Stomach (tissue), 4 donors: ENCODE measurements at regions not wholly inside any gene's neighbourhood (a gene's known extent, or its start where the extent isn't known, plus 50 kb on each side); places are given as distances from the start of the nearest gene placed in this dataset.

ENCODE experiments used
- EP300 ChIP-seq: sonication (generic); formaldehyde crosslinking; IDR thresholded peaks from one replicate; pipeline ENCODE4 v1.6.1; 2017; ENCODE audit warnings: antibody characterized with exemption
- POLR2A ChIP-seq, 4 donors: fragments of 450-650 bp; IDR thresholded peaks; one replicate each; pipeline ENCODE4 v1.6.1; 2016; ENCODE audit warnings: antibody characterized with exemption in 4 of 4, control low read depth in 2 of 4, mild to moderate bottlenecking in 1 of 4, moderate library complexity in 1 of 4
- POLR2AphosphoS5 ChIP-seq, 3 donors: sonication (generic); formaldehyde crosslinking; IDR thresholded peaks; one replicate each; pipeline ENCODE4 v1.6.1; 2016; ENCODE audit warnings: antibody characterized with exemption in 3 of 3
- TF ChIP-seq, protein P1 (sequence below), 7 experiments: fragments of 450-650 bp in 4 of 7; fragments of 200-600 bp in 3 of 7; sonication (generic) in 3 of 7; IDR thresholded peaks; one replicate each; pipeline ENCODE4 v1.5.1; 2016 to 2019; ENCODE audit warnings: antibody characterized with exemption in 7 of 7, control low read depth in 2 of 7, mild to moderate bottlenecking in 1 of 7

DNA sequence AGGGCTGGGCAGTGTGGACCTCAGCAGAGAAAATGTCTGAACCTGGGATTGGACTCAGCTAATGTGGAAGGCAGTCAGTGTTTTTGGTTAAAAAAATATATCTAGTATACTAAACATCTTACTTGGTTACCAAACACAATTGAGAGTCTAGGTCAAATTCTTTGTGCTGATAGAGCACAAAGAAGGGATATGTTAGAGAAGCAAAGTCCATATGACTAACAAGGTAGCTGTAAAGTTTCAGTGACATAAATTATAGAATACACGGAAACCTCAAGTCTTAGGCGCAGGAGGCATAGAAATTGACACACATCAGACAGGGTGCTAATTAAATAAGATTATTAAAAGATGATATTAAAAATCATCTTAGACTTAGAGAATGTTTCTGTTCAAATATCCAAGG, 718.3 kb downstream of the TLR4 start:
- no peak for TF ChIP-seq POLR2A (IDR thresholded peaks at IDR 0.05)
- TF ChIP-seq, protein P1, sequence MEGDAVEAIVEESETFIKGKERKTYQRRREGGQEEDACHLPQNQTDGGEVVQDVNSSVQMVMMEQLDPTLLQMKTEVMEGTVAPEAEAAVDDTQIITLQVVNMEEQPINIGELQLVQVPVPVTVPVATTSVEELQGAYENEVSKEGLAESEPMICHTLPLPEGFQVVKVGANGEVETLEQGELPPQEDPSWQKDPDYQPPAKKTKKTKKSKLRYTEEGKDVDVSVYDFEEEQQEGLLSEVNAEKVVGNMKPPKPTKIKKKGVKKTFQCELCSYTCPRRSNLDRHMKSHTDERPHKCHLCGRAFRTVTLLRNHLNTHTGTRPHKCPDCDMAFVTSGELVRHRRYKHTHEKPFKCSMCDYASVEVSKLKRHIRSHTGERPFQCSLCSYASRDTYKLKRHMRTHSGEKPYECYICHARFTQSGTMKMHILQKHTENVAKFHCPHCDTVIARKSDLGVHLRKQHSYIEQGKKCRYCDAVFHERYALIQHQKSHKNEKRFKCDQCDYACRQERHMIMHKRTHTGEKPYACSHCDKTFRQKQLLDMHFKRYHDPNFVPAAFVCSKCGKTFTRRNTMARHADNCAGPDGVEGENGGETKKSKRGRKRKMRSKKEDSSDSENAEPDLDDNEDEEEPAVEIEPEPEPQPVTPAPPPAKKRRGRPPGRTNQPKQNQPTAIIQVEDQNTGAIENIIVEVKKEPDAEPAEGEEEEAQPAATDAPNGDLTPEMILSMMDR (IDR thresholded peaks at IDR 0.05), result no peak
- TF ChIP-seq POLR2AphosphoS5 (IDR thresholded peaks at IDR 0.05), result no peak
- no peak for TF ChIP-seq EP300
